ENCODE measurements at regions not wholly inside any gene's neighbourhood (a gene's known extent, or its start where the extent isn't known, plus 50 kb on each side); places are given as distances from the start of the nearest gene placed in this dataset.

GRCh38 chr4:31088600-31089230 is 368.5 kb downstream of the PCDH7 start:
- TF ChIP-seq GATA2 (IDR thresholded peaks at IDR 0.05; ENCODE audit: low read depth, low read length) (no peak), GATA3 (IDR thresholded peaks at IDR 0.05; ENCODE audit: low read depth, low read length) (no peak)

Measured in SH-SY5Y (cell line).